Activated effector memory CD4-positive, alpha-beta T cell treated with anti-CD3 and anti-CD28 coated beads, Interleukin-2, amount 50 U/mL, for 16 hours (primary cell): ENCODE measurements at regions not wholly inside any gene's neighbourhood (a gene's known extent, or its start where the extent isn't known, plus 50 kb on each side); places are given as distances from the start of the nearest gene placed in this dataset.

Experiments
- DNase-seq: peaks from one replicate; pipeline ENCODE4 v3.0.0-alpha.2; 2020

DNA sequence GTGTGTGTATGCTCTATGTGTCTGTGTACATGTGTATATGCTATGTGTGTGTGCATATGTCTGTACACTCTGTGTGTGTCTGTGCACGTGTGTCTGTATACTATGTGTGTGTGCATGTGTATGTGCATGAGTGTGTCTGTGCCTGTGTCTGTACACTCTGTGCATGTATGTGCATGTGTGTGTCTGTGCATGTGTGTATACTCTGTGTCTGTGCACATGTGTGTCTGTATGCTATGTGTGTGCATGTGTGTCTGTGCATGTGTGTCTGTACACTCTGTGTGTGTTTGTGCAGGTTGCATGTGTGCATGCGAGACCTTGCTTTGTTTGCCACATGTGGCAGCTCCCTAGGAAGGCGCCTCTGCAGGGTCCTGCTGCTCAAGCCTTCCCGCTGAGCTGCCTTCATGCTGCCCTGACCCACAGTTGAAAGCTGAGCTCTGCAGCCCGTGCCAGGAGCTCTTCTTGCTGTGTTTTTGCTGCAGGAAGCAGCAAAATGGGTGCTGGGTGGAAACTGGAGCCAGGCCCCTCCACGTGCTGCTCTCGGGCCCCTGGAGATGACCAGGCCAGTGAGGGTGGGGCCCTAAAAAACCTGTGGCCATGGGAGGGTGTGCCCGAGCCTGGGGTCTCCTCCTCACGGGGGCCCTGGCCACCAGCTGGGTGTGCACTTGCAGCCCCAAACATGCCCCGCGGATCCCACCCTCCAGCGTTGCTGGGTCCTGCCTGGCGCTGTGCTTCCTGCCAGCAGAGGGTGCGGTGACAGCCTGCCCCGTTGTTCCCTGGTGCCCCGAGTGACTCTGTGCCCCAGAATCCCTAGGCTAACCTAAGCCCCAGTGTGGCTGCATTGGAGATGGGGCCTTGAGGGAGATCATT lies 109.1 kb downstream of the DACT2 start:
- no peak for DNase-seq

DNA sequence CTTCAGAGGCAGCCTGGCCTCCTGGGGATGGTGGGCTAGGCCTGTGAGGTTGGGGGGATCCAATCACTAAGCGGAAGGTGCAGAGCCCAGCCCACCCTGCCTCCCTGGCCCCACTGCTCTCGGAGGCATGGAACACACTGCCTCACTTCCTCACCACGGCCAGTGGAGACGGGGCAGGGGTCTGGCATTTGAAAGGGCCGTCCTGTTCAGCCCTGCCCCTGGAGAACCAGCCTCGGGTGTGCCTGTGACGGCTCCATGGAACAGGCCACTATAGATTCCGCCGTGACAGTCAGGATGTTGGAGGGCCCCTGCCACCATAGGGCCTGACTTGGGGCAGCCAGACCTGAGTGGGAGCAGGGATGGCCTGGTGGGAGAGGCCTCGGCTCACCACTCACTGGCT lies 110.2 kb downstream of the DACT2 start:
- no peak for DNase-seq

DNA sequence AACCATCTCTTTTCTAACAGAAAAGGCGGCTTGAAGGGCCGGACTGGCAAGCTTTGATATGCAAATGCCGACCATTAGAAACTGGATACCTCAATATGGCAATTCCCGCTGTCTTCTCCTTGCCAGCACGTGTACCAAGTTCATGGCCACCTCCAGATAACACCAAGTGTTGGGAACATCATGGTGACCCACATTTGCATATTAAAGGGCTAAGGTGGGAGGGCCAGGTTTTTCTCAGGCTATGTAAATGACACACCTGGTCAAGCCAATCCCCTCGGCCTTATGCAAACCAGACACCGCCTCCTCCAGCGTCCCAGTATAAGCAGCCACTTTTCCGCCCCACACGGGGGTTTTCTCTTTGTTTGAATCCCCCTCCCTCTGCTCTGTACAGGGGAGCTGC lies 110.7 kb downstream of the DACT2 start:
- DNase-seq = no peak

DNA sequence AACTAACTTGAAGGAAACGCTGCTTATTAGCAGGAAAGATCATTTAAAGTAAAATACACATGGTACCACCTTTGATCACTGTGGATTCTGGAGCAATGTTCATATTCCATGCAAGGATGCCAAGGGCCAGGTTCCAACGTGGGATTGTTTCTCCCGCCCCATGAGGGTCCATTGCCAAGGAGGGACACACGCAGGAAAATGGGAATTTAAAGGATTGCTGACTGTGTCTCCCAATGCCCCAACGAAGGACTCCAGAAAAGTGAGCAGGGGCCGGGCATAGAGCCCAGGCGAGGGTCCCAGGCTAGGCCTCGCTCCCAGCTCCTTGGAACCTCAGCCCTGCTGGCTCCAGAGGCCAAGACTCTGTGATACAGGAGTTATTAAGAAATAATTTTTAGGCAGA lies 111.2 kb downstream of the DACT2 start:
- DNase-seq = no peak

DNA sequence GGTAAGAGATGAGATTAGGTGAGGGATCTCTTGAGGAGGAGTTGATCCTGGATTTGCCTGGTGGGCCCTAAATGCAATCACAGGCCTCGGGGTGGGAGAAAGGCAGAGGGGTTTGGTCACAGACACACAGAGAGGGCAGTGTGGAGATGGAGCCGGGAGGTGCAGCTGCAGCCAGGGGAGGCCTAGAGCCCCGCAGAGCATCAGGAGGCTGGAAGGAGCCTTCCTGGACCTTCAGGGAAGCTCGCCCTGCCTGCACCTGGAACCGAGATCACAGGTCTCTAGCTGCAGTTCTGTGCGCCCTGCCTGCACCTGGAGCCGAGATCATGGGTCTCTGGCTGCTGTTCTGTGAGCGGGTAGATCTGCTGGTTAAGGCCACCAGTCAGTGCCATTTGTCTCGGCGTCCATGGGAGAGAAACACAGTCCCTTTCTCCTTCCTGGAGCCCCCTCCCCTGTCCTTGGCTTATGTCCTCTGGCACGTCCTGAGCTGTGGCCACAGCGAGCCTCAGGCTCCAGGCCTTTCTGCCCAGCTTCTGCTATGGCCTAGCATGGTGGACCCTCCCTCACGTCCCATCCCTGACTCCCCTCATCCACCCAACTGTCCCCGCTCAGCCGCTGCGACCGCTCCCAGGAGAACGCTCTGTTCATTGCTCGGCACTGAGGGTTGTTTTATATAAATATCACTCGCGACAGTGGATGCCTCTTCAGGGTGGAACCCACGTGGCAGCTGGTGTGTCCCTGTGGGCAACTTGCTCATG lies 112.0 kb downstream of the DACT2 start:
- no peak for DNase-seq

DNA sequence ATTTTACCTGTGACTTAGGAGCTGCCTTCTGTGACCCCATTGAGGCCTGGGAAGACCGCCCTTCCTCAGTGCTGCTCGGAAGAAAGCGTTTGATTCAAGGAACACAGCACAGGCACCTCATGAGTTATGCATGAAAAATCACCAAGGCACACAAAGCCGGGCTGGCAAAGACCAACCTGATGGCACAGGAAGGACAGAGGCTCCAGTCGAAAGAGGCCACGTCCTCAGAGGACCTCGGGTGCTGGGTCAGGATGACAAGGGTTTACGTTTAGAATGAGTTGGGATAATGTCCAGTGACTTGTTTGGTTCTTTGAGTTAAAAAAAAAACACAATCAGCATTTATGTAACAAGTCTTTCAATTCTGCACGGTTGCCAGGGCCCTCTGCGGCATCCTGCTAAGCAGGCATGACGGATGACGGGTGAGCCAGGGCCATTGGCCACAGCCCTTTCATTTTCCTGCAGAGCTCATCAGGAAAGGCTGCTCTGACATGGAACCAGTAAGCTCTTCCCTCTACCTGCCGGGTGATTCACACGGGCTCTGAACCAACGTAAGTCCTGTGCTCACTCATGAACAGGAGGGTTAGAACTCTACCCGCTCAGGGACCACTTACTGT lies 112.8 kb downstream of the DACT2 start:
- DNase-seq = no peak

DNA sequence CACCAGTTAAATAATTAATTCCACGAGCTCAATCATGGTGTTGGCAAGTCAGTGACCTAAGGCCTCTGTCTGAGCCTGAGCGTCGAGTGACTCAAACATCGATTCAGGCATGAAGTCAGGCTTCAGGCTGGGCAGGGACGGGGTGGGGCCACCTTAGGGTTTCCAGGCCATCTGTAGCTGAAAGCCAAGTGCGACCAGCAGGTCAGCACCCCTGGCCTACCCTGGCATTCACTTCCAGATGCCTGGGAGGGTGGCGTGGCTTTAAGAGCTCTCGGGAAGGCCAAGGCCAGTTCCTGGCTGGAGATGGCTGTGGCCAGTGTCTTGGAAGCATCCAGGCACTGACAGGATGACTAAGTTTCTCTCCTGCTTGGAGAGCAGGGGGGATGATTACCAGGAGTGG lies 113.4 kb downstream of the DACT2 start:
- DNase-seq = peak; percentile 42

DNA sequence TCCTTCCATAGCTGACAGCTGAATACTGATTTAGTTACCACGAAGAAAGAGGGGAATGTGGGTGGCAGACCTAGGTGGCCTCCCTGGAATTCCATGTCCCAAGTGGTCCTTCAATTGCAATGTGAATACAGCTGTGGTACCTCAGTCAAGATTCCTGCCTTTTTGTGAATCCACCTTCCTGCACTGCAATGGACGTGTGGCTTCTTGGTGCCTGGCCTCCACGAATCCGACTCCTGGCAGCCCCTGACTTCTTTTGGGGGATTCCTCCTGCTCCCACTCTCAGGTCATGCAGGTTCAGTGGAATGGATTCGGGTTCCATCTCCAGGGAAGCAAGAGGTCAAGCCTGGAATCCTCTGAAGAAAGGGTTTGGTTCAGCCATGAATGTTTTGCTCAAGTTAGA lies 117.8 kb downstream of the DACT2 start:
- DNase-seq = no peak

DNA sequence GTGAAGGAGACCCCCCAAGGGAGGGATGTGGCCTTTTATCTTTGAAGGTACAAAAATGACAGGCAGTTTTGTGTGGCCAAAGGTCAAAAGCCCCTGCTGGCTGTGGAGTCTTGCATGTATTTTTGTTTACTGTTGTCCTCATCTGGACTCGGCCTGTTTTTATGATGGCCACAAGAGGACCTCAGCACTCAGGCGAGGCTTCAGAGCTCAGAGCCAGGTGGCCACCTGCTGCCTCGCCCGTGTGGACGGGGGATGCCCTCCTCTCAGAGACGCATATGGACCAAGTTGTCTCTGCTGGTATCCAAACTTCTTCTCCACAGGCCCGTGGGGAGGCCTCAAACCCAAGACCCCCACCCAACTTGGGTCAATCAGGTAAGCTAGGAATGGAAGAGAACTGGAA lies 118.2 kb downstream of the DACT2 start:
- DNase-seq = no peak

DNA sequence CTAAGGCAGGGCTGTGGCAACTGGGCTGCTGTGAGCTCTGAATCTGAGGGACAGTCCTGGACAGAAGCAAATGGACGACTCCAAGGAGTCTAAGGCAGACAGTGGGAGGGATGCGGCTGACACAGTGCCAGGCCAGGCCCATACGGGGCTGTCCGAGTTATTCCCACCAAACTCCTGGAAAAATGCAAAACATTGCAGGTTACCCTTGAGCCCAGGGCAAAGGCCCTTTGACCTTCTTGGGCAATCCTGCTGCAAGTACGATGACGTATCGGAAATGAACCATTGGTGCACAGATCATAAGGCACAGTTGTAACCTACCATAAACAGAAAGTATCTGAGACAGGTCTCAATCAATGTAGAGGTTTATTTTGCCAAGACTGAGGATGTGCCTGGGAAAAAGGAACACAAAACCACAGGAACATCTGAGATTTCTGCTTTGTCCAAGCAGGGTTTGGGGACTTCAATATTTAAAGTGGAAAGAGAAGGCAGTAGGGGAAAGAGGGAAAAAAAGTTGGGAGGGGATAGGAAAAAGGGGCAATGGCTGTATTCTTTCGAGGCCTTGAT lies 118.9 kb downstream of the DACT2 start:
- no peak for DNase-seq

DNA sequence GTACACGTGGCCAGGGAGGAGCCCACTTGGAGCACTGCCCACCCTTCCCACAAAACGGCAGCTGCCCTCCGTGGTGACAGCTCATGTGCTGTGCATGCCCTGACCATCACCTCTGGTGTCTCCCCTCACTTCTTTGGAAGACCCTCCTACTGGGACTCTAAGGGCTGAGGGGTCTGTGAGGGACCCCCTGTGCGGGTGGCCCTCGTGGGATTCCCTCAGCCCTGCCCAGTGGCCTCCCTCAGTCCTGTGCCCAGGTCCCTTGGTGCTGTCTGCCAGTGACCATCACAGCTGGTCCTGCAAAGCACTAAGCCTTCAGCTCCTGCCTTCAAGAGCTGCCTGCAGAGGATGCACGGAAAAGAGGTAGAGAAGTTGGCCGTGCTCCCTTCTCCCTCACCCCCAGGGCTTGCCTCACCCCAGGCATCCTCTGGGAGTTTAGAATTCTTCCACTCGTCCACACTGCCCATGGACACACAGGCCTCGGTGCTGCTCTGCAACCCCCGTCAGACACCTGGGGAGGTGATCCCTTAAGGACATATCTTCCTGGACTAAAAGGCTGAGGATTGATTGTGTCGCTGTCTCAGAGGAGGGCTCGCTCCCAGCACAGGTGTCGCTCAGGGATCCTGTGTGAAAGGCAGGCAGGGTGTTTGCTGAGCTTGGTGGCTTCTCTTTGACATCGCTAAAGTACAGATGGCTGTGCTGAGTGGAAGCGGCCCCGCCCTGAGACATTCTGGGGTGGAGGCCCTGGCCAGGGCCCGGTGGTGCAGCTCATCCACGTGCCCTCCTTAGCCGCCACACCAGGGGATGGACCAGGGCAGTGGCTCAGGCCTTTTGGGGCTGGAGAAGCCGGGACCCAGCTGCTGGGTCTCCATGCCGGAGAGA lies 119.5 kb upstream of the FRMD1 start:
- DNase-seq = no peak

DNA sequence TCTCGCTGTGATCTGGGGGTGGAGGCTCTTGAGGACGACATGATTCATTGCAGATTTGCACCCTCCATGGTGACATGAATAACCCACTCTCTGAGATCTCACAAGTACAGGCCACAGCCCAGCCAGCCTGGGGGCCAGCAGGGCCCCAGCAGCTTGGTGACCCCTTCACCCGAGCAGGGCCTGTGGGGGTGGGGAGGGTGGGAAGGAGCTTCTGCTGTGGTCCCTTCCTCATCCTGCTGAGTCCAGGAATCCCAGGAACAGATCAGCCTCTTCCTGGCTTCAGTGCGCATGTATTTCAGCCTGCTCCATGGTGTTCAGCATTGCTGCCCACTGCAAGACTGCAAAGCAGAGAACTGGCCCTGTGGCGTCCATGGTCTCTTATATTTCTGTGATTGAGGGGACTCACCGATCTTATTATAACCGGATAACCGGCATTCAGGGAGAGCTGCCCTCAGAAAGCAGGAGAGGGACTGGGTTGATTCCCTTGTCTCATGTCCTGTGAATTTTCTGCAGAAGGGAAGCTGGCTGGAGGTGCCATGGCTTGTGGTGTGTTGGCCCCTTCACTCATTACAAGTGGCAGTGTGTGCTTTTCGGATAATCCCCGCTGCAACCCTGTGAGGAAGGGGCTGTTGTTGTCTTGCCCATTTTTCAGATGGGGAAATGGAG lies 118.8 kb upstream of the FRMD1 start:
- no peak for DNase-seq

DNA sequence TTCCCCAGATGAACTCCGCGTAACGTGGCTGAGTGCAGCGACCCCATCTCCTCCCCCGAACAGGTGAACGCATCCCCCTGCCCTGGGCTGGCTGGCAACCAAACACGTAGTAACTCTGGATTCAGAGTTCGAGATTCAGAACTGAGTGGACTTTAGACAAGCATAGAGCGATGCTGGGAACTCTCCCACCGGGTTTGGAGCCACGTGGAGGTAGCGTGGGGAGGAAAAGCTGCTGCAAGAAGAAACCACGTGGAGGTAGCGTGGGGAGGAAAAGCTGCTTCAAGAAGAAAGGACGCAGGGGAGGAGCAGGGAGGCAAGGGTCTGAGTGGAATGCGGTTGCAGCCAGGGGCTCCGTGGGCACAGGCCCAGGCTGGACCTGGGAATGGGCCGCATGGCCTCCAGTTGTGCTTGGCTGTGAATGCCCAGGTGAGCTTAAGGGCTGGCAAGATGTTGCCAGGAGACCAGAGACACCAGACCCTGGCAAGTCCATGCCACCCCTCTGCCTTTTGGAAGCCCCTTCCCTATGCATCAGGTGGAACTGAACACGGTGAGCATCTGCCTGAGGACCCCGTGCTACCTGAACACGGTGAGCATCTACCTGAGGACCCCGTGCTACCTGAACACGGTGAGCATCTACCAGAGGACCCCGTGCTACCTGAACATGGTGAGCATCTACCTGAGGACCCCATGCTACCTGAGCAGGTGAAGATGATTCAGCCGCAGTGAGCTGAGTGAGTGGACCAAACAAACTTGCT lies 118.0 kb upstream of the FRMD1 start:
- DNase-seq = no peak

DNA sequence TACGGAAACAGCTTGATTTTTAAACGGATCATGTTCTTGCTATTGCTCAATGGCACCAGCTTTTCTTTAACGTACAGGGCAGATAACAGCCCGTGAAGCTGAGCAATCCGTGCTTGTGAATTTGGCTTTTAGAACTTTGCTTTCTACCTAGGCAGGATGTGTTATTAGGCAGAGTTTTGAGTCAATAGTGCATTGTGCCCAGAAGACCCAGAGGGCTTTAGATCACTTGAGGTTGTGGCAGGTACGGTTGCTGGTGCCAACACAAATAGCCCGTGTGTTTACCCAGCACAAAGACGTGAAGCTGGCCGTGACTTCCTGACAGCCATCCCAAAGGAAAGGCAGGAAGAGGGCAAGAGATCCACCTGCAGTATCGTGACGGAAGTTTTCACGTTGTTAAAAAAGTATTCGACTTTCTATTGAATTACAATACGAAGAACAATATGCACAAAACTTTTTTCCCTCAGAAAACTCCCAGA lies 117.4 kb upstream of the FRMD1 start:
- no peak for DNase-seq

DNA sequence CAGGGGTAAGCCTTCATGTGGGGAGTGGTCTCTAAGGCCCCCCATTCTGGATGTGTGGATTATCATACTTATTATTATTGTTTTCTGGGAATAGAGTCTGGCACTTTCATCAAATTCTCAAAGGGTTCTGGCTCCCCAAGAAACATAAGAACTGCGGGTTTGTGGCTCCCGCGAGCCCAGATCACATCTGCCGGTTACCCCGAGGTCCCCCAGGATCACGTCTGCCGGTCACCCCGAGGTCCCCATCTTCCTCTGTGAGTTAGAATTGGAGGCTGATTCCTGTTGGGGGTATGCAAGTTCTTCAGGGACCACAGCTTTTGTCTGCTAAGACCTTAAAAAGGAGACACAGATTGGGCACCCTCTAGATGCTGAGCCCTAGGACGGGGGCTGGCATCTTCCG lies 116.7 kb upstream of the FRMD1 start:
- DNase-seq = no peak

DNA sequence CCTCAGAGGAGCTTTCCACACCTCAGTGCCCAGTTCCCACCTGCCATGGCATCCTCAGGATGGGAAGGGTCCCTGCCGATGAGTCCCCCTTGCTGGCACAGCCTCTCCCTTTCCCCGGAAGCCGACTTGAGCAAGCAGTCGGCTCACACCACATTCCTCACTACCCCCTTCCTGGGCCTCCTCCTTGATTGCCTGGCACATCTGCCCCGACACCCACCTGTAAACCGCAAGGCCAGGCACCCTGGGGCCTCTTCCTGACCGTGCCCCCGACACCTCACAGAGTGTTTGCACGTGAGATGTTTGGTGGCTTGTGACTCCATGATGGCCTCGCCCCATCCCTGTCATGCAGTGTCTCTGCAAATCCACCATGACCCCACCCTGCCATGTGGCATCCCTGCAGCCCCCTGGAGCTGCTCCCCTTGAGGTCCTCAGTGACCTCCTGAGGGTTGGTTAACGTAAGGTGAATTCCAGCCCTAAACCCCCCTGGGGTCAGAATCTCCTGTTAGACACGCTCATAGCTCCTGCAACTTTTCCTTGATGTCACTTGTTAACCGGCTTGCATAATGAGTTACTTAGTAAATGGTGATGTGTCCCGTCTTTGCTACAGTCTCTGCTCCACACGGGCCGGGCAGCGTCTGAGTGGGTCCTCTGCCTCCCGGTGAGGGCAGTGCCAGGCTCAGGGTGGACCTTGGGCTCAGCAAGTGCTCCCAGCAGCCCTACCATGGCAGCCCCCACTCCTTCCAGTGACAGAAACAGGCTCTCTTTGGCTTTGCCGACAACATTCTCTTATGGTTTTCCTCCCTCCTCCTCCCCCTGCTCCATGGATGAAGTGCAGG lies 115.9 kb upstream of the FRMD1 start:
- DNase-seq = no peak

DNA sequence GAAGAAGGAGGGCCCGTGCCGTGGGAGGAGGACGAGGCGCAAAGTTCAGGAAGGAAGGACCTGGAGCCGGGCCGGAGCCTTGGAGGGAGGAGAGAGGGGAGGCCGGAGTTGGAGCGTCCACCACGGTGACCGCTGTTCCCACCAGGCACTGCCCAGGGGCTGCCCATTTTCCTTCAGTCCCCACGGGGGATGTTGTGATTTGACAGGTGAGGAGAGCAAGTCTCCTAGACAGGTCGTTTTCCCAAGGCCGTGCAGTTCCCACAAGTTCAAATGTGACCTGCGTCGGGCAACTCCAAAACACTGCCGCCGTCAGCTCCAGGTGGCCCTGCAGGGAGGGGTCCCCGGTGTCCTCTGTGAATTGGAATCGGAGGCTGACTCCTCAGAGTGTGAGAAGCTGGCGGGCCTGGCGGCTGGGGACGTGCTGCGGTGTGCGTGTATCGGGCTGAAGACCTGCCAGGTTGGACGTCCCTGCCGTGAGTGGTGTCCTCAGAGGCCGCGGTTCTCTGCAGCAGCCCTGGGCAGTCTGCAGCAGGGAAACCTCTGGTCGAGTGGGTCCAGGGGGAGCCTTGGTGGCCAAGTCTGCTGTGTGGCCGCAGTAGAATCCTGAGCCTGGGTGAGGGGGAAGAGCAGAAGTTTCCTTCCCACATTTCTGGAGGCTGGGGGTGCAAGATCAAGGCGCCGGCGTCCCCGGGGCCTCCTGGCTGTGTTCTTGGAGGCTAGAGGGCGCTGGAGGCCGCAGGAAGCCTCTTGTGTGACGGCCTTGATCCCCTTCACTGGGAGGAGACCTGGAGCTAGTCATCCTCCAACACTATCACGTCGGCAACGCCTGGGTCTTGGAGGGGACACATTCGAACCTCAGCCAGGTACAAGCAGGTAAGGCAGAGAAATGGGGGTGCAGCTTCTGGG lies 115.1 kb upstream of the FRMD1 start:
- DNase-seq = no peak

DNA sequence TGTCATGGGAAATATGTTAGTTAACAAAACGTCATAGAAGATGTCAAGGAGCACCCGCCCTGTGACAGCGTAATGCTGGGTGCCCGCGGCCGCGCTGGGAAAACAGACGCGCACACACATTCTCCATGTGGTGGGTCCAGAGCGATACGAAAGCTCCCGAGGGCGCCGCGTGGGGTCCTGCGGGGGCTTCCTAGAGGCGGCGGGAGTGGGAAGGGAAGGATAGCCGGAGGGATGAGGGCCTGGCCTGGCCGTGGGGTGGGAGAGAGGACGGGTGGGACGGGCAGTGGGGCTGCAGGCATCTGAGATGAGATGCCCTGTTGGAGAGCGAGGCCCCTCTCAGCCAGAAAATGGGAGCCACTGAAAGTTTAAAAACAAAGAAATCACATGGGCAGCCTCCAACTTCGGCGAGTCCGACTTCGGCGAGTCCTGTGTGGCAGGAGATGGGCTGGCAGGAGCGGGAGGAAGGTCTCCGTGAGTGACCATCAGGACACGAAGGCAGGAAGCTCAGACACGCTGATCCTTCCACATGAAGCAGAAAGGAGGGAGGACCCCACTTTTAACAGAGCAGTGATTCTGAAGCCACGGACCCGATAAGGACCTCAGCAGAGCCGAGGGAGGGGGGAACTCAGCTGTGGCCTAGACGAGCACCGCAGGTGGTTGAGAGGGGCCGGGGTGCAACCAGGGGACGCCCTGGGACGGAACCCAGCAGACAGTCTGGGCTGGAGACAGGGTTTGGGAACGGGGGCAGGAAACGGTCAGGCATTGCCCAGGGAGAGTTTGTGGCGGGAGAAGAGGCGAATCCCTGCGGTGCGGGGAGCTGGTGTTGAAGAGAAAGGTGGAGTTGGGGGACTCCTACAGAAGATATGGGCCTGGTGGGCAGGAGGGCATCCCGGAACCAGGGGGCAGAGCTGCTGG lies 114.1 kb upstream of the FRMD1 start:
- DNase-seq = no peak
